GM18861 (cell line): ENCODE measurements at regions not wholly inside any gene's neighbourhood (a gene's known extent, or its start where the extent isn't known, plus 50 kb on each side); places are given as distances from the start of the nearest gene placed in this dataset.

Experiments
- ATAC-seq: cut with Tn5 transposase; IDR thresholded peaks from one replicate; pipeline ENCODE4 v1.9.1; 2021; ENCODE audit not compliant: unreplicated experiment

GRCh38 chr6:1257778-1258177 lies 54.1 kb upstream of the FOXQ1 start:
- no peak for ATAC-seq

GRCh38 chr6:1256435-1257008 lies 55.4 kb upstream of the FOXQ1 start:
- no peak for ATAC-seq

- no peak for ATAC-seq
Measured at GRCh38 chr6:1255636-1256365, 56.1 kb upstream of the FOXQ1 start.

- ATAC-seq = no peak
Measured at GRCh38 chr6:1254326-1254725, 57.6 kb upstream of the FOXQ1 start.

GRCh38 chr6:1253816-1254215 lies 58.1 kb upstream of the FOXQ1 start:
- no peak for ATAC-seq

GRCh38 chr6:1251198-1252155 lies 60.4 kb upstream of the FOXQ1 start:
- no peak for ATAC-seq

GRCh38 chr6:1250489-1251197 lies 61.3 kb upstream of the FOXQ1 start:
- no peak for ATAC-seq

GRCh38 chr6:1247894-1248293 lies 64.0 kb upstream of the FOXQ1 start:
- no peak for ATAC-seq

GRCh38 chr6:1247056-1247455 lies 64.8 kb upstream of the FOXQ1 start:
- ATAC-seq = no peak

GRCh38 chr6:1244941-1245340 lies 67.0 kb upstream of the FOXQ1 start:
- ATAC-seq = no peak

GRCh38 chr6:1244278-1244677 lies 67.6 kb upstream of the FOXQ1 start:
- no peak for ATAC-seq

GRCh38 chr6:1242446-1242845 lies 69.5 kb upstream of the FOXQ1 start:
- no peak for ATAC-seq

- no peak for ATAC-seq
Measured at GRCh38 chr6:1242021-1242420, 69.9 kb upstream of the FOXQ1 start.

- no peak for ATAC-seq
Measured at GRCh38 chr6:1240766-1241318, 71.1 kb upstream of the FOXQ1 start.

GRCh38 chr6:1239805-1240204 lies 72.1 kb upstream of the FOXQ1 start:
- ATAC-seq = no peak

GRCh38 chr6:1238040-1238439 lies 73.9 kb upstream of the FOXQ1 start:
- ATAC-seq = no peak

- ATAC-seq = no peak
Measured at GRCh38 chr6:1237636-1238035, 74.3 kb upstream of the FOXQ1 start.

GRCh38 chr6:1235825-1236224 lies 76.1 kb upstream of the FOXQ1 start:
- ATAC-seq = no peak

- no peak for ATAC-seq
Measured at GRCh38 chr6:1233924-1234323, 78.0 kb upstream of the FOXQ1 start.

GRCh38 chr6:1232578-1232977 lies 79.3 kb upstream of the FOXQ1 start:
- no peak for ATAC-seq

- ATAC-seq = no peak
Measured at GRCh38 chr6:1231941-1232340, 80.0 kb upstream of the FOXQ1 start.
